ENCODE measurements at regions not wholly inside any gene's neighbourhood (a gene's known extent, or its start where the extent isn't known, plus 50 kb on each side); places are given as distances from the start of the nearest gene placed in this dataset.

DNA sequence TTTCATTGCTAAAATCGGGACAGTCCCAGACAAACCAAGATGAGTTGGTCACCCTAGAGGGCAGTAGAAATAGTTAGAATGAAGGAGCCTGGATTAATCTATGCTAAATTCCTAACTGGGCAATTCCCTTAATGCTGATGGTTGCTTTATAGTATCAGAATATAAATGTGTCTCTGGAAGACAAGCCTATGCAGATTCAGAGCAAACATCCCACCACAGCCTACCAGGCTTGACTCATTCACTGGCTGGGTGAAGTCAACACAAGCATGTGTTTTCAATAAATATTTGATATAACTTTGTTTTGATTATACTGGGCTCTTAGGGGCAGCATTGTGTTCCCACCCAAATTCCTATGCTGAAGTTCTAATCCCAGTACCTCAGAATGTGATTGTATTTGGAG is 79.3 kb downstream of the RMI1 start:
- TF ChIP-seq, protein P1, sequence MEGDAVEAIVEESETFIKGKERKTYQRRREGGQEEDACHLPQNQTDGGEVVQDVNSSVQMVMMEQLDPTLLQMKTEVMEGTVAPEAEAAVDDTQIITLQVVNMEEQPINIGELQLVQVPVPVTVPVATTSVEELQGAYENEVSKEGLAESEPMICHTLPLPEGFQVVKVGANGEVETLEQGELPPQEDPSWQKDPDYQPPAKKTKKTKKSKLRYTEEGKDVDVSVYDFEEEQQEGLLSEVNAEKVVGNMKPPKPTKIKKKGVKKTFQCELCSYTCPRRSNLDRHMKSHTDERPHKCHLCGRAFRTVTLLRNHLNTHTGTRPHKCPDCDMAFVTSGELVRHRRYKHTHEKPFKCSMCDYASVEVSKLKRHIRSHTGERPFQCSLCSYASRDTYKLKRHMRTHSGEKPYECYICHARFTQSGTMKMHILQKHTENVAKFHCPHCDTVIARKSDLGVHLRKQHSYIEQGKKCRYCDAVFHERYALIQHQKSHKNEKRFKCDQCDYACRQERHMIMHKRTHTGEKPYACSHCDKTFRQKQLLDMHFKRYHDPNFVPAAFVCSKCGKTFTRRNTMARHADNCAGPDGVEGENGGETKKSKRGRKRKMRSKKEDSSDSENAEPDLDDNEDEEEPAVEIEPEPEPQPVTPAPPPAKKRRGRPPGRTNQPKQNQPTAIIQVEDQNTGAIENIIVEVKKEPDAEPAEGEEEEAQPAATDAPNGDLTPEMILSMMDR (conservative IDR thresholded peaks at IDR 0.05; ENCODE audit: low read depth, low read length) = no peak
- TF ChIP-seq RCOR1 (IDR thresholded peaks at IDR 0.05; ENCODE audit: insufficient replicate concordance, low read length) = no peak
- TF ChIP-seq, protein P2, sequence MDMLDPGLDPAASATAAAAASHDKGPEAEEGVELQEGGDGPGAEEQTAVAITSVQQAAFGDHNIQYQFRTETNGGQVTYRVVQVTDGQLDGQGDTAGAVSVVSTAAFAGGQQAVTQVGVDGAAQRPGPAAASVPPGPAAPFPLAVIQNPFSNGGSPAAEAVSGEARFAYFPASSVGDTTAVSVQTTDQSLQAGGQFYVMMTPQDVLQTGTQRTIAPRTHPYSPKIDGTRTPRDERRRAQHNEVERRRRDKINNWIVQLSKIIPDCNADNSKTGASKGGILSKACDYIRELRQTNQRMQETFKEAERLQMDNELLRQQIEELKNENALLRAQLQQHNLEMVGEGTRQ (IDR thresholded peaks at IDR 0.05; ENCODE audit: low read depth, low read length) = no peak
- TF ChIP-seq POLR2A (IDR thresholded peaks at IDR 0.05; ENCODE audit: low read depth, low read length) = no peak
- TF ChIP-seq RFX5 (IDR thresholded peaks at IDR 0.05; ENCODE audit: low read depth, low read length) = no peak
- TF ChIP-seq RAD21 (IDR thresholded peaks at IDR 0.05; ENCODE audit: low read length) = no peak
- no peak for TF ChIP-seq NFE2L2 (IDR thresholded peaks at IDR 0.05; ENCODE audit: low read depth, low read length)
- no peak for TF ChIP-seq BHLHE40 (IDR thresholded peaks at IDR 0.05; ENCODE audit: low read depth, low read length)
- TF ChIP-seq, protein P3, sequence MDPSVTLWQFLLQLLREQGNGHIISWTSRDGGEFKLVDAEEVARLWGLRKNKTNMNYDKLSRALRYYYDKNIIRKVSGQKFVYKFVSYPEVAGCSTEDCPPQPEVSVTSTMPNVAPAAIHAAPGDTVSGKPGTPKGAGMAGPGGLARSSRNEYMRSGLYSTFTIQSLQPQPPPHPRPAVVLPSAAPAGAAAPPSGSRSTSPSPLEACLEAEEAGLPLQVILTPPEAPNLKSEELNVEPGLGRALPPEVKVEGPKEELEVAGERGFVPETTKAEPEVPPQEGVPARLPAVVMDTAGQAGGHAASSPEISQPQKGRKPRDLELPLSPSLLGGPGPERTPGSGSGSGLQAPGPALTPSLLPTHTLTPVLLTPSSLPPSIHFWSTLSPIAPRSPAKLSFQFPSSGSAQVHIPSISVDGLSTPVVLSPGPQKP (IDR thresholded peaks at IDR 0.05; ENCODE audit: borderline replicate concordance, low read depth, low read length) = no peak
- TF ChIP-seq MAZ (IDR thresholded peaks at IDR 0.05; ENCODE audit: borderline replicate concordance, low read depth, low read length) = no peak
